HCT116 (cell line): ENCODE measurements at regions not wholly inside any gene's neighbourhood (a gene's known extent, or its start where the extent isn't known, plus 50 kb on each side); places are given as distances from the start of the nearest gene placed in this dataset.

Experiments
- EGR1 ChIP-seq: IDR thresholded peaks from 2 replicates; pipeline ENCODE4 v1.6.1; 2012; ENCODE audit warnings: low read depth
- EZH2 ChIP-seq: fragments of 200-600 bp; sonication (generic); IDR thresholded peaks from 2 replicates; pipeline ENCODE4 v1.6.1; 2017; ENCODE audit warnings: antibody characterized with exemption, mixed run types
- JUND ChIP-seq: IDR thresholded peaks from 2 replicates; pipeline ENCODE4 v1.6.1; 2012
- POLR2A ChIP-seq: IDR thresholded peaks from 2 replicates; pipeline ENCODE4 v1.7.0; 2011; ENCODE audit warnings: borderline replicate concordance; ENCODE audit not compliant: insufficient read depth, insufficient read length; ENCODE audit errors: extremely low read depth
- POLR2AphosphoS5 ChIP-seq: IDR thresholded peaks from 2 replicates; pipeline ENCODE4 v1.6.1; 2011; ENCODE audit warnings: mild to moderate bottlenecking, low read depth, low read length, moderate library complexity
- SIN3A ChIP-seq: IDR thresholded peaks from 2 replicates; pipeline ENCODE4 v1.6.1; 2012; ENCODE audit warnings: low read depth
- SP1 ChIP-seq: IDR thresholded peaks from 2 replicates; pipeline ENCODE4 v1.6.1; 2012; ENCODE audit warnings: low read depth
- TCF7L2 ChIP-seq: IDR thresholded peaks from 2 replicates; pipeline ENCODE4 v1.7.0; 2011; ENCODE audit warnings: borderline replicate concordance, inconsistent platforms; ENCODE audit not compliant: insufficient read depth, insufficient read length; ENCODE audit errors: extremely low read depth
- YY1 ChIP-seq: IDR thresholded peaks from 2 replicates; pipeline ENCODE4 v1.6.1; 2011; ENCODE audit warnings: low read length, low read depth, moderate library complexity, mild to moderate bottlenecking; ENCODE audit not compliant: insufficient replicate concordance; ENCODE audit errors: extremely low read depth
- TF ChIP-seq, protein P1 (sequence below), 3 experiments: fragments of 200-600 bp in 1 of 3; sonication (generic) in 1 of 3; IDR thresholded peaks in 2 of 3; conservative IDR thresholded peaks in 1 of 3; 2 replicates each; pipeline ENCODE4 v1.5.1; 2012 to 2017; ENCODE audit warnings: low read depth in 2 of 3, low read length in 2 of 3, antibody characterized with exemption in 1 of 3, borderline replicate concordance in 1 of 3, control low read depth in 1 of 3, mild to moderate bottlenecking in 1 of 3, mixed read lengths in 1 of 3, mixed run types in 1 of 3, moderate library complexity in 1 of 3; ENCODE audit not compliant: insufficient read depth in 1 of 3

DNA sequence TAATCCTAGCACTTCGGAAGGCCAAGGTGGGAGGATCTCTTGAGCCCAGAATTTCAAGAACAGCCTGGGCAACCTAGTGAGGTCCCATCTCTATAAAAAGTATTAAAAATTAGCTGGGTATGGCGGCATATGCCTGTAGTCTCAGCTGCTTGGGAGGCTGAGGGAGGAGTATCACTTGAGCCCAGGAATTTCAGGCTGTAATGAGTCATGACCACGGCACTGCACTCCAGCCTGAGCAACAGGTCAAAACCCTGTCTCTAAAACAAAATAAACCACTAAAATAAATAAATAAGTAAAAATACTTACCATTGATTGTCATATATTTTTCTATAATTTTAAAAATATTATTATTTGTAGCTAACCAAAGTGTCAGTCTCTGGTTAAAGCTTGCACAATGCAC is 315.6 kb upstream of the SMIM31 start:
- TF ChIP-seq, protein P1, sequence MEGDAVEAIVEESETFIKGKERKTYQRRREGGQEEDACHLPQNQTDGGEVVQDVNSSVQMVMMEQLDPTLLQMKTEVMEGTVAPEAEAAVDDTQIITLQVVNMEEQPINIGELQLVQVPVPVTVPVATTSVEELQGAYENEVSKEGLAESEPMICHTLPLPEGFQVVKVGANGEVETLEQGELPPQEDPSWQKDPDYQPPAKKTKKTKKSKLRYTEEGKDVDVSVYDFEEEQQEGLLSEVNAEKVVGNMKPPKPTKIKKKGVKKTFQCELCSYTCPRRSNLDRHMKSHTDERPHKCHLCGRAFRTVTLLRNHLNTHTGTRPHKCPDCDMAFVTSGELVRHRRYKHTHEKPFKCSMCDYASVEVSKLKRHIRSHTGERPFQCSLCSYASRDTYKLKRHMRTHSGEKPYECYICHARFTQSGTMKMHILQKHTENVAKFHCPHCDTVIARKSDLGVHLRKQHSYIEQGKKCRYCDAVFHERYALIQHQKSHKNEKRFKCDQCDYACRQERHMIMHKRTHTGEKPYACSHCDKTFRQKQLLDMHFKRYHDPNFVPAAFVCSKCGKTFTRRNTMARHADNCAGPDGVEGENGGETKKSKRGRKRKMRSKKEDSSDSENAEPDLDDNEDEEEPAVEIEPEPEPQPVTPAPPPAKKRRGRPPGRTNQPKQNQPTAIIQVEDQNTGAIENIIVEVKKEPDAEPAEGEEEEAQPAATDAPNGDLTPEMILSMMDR (IDR thresholded peaks at IDR 0.05 in 2 of 3, conservative IDR thresholded peaks at IDR 0.05 in 1 of 3; ENCODE audit: borderline replicate concordance in 1 of 3, insufficient read depth in 1 of 3, low read depth in 2 of 3, low read length in 2 of 3) = no peak
- TF ChIP-seq YY1 (no peak), EZH2 (no peak), EGR1 (no peak), POLR2A (no peak), POLR2AphosphoS5 (no peak), JUND (no peak), SP1 (no peak), TCF7L2 (no peak), SIN3A (no peak)
